ENCODE measurements at regions not wholly inside any gene's neighbourhood (a gene's known extent, or its start where the extent isn't known, plus 50 kb on each side); places are given as distances from the start of the nearest gene placed in this dataset.

- ATAC-seq (peak; percentile 54; the same call in 1 of the 2 replicates), DNase-seq (ENCODE audit: low spot score) (no peak)
- POLR2A ChIA-PET, result no interaction called here
- H3K36me3 Mint-ChIP-seq, result no peaks in the 10 kb centered on the region
- H3K4me1 Mint-ChIP-seq, result peaks cover 43% of the 10 kb centered on the region
- peaks cover 17% of the 10 kb centered on the region for H3K27me3 Mint-ChIP-seq (ENCODE audit: low read depth)
- H3K27ac Mint-ChIP-seq, result no peak overlapping the region
- CTCF ChIA-PET, result interaction anchor here (1.5 kb wide), 1 partner anchor 94 kb away, joined by 3 read pairs; no protein-coding TSS in a partner anchor
- H3K4me3 Mint-ChIP-seq, result no peak overlapping the region
- peaks cover 5% of the 10 kb centered on the region; the same call in 1 of the 2 replicates for H3K9me3 Mint-ChIP-seq
- no peak for TF ChIP-seq ZNF532 (CRISPR knock-in tag; IDR thresholded peaks at IDR 0.05; ENCODE audit: borderline replicate concordance)
- TF ChIP-seq SOX15 (CRISPR knock-in tag; IDR thresholded peaks at IDR 0.05), result no peak
- TF ChIP-seq ZSCAN18 (CRISPR knock-in tag; IDR thresholded peaks at IDR 0.05), result no peak
- no peak for TF ChIP-seq ZNF425 (CRISPR knock-in tag; conservative IDR thresholded peaks at IDR 0.05)
- no peak for TF ChIP-seq JUN (CRISPR knock-in tag; IDR thresholded peaks at IDR 0.05)
- TF ChIP-seq GTF2I (CRISPR knock-in tag; conservative IDR thresholded peaks at IDR 0.05), result no peak
- no peak for TF ChIP-seq KAT7 (CRISPR knock-in tag; IDR thresholded peaks at IDR 0.05; ENCODE audit: borderline replicate concordance)
These were observed 113.3 kb upstream of the SHB start for GRCh38 chr9:38182321-38182720.

DNA sequence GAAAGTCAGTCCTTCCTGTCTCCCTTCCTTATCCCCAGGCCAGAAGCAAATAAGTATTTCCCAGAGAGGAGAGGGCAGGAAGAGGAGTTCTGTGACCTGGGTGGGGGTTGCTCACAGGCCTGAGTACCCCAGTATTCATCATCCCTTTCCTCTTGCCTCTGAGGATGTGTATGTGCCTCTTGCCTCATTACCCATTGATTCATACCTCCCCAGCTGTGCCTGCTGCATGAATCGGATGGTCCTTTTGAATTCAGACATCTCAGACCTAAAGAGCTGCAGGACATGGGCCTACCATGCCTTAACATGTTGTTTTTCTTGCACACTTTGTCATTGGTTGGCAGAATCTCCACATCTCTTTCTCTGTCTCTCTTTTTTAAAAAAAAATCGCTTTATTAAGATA is 112.8 kb upstream of the SHB start:
- POLR2A ChIA-PET, result no interaction called here
- CTCF ChIA-PET, result interaction anchor here (1.5 kb wide), 1 partner anchor 93 kb away, joined by 3 read pairs; no protein-coding TSS in a partner anchor
- peaks cover 17% of the 10 kb centered on the region for H3K27me3 Mint-ChIP-seq (ENCODE audit: low read depth)
- peaks cover 39% of the 10 kb centered on the region for H3K4me1 Mint-ChIP-seq
- H3K9me3 Mint-ChIP-seq, result peaks cover 8% of the 10 kb centered on the region
- H3K36me3 Mint-ChIP-seq, result no peaks in the 10 kb centered on the region
- ATAC-seq (no peak), DNase-seq (ENCODE audit: low spot score) (no peak)
- H3K4me3 Mint-ChIP-seq, result no peak overlapping the region
- TF ChIP-seq SOX15 (CRISPR knock-in tag; IDR thresholded peaks at IDR 0.05) (no peak), ZNF317 (CRISPR knock-in tag; IDR thresholded peaks at IDR 0.05; ENCODE audit: borderline replicate concordance, low read depth) (no peak), JUN (CRISPR knock-in tag; IDR thresholded peaks at IDR 0.05) (no peak), ZNF671 (CRISPR knock-in tag; IDR thresholded peaks at IDR 0.05) (no peak), CBFB (CRISPR knock-in tag; IDR thresholded peaks at IDR 0.05; ENCODE audit: low read depth) (no peak), ELF4 (CRISPR knock-in tag; IDR thresholded peaks at IDR 0.05; ENCODE audit: low read depth) (no peak), ZNF396 (CRISPR knock-in tag; IDR thresholded peaks at IDR 0.05; ENCODE audit: borderline replicate concordance) (no peak), MLX (CRISPR knock-in tag; IDR thresholded peaks at IDR 0.05) (no peak), ZMAT4 (CRISPR knock-in tag; IDR thresholded peaks at IDR 0.05) (no peak), OVOL2 (CRISPR knock-in tag; IDR thresholded peaks at IDR 0.05; ENCODE audit: borderline replicate concordance) (no peak), IRF2 (CRISPR knock-in tag; IDR thresholded peaks at IDR 0.05; ENCODE audit: borderline replicate concordance, low read depth) (no peak), GABPB1 (CRISPR knock-in tag; IDR thresholded peaks at IDR 0.05) (no peak), ZBTB43 (CRISPR knock-in tag; IDR thresholded peaks at IDR 0.05) (no peak), JAZF1 (CRISPR knock-in tag; IDR thresholded peaks at IDR 0.05) (no peak)
- TF ChIP-seq, protein P1, sequence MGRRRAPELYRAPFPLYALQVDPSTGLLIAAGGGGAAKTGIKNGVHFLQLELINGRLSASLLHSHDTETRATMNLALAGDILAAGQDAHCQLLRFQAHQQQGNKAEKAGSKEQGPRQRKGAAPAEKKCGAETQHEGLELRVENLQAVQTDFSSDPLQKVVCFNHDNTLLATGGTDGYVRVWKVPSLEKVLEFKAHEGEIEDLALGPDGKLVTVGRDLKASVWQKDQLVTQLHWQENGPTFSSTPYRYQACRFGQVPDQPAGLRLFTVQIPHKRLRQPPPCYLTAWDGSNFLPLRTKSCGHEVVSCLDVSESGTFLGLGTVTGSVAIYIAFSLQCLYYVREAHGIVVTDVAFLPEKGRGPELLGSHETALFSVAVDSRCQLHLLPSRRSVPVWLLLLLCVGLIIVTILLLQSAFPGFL (CRISPR knock-in tag; IDR thresholded peaks at IDR 0.05; ENCODE audit: borderline replicate concordance), result no peak
- TF ChIP-seq, protein P2, sequence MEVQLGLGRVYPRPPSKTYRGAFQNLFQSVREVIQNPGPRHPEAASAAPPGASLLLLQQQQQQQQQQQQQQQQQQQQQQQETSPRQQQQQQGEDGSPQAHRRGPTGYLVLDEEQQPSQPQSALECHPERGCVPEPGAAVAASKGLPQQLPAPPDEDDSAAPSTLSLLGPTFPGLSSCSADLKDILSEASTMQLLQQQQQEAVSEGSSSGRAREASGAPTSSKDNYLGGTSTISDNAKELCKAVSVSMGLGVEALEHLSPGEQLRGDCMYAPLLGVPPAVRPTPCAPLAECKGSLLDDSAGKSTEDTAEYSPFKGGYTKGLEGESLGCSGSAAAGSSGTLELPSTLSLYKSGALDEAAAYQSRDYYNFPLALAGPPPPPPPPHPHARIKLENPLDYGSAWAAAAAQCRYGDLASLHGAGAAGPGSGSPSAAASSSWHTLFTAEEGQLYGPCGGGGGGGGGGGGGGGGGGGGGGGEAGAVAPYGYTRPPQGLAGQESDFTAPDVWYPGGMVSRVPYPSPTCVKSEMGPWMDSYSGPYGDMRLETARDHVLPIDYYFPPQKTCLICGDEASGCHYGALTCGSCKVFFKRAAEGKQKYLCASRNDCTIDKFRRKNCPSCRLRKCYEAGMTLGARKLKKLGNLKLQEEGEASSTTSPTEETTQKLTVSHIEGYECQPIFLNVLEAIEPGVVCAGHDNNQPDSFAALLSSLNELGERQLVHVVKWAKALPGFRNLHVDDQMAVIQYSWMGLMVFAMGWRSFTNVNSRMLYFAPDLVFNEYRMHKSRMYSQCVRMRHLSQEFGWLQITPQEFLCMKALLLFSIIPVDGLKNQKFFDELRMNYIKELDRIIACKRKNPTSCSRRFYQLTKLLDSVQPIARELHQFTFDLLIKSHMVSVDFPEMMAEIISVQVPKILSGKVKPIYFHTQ (CRISPR knock-in tag; IDR thresholded peaks at IDR 0.05), result no peak
- no peak overlapping the region for H3K27ac Mint-ChIP-seq

Measured in WTC11 (cell line).